HG02981 (cell line): ENCODE measurements at regions not wholly inside any gene's neighbourhood (a gene's known extent, or its start where the extent isn't known, plus 50 kb on each side); places are given as distances from the start of the nearest gene placed in this dataset.

ENCODE experiments used
- ATAC-seq: cut with Tn5 transposase; IDR thresholded peaks from one replicate; pipeline ENCODE4 v1.9.1; 2021; ENCODE audit warnings: mild to moderate bottlenecking, moderate library complexity; ENCODE audit not compliant: unreplicated experiment

GRCh38 chr18:47602273-47602897 lies 328.1 kb downstream of the SMAD2 start:
- no peak for ATAC-seq

DNA sequence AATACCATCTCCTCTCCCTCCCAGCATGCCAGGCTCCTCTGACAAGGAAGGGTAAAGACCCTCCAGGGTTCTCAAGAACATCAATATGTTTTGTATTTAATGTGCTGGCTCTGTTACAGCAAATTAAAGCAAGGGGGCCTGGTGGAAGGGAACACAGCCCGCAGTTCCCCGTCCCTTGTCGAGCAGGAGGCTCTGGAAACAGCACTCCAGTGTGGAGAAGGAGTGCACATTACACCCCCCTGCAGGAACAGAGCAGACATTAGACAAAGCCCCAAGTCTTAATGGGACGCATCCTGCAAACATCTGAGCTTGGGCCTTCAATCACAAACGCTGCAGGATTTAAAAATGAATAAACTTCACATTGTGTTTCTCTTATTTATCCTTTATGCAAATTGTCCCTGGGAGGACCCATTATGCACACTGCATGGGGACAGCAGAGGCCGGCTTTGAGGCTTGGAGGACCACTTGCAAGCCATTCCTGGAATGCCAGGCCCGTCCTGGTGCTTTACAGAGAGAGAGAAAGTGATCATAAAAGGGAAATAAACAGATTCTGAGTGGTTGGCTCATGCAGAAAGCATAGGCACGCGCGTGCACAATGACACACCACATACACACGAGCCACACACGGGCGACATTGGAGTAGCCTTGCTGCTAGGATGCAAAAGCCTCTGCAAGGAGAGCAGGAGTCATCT lies 328.7 kb downstream of the SMAD2 start:
- ATAC-seq: no peak

DNA sequence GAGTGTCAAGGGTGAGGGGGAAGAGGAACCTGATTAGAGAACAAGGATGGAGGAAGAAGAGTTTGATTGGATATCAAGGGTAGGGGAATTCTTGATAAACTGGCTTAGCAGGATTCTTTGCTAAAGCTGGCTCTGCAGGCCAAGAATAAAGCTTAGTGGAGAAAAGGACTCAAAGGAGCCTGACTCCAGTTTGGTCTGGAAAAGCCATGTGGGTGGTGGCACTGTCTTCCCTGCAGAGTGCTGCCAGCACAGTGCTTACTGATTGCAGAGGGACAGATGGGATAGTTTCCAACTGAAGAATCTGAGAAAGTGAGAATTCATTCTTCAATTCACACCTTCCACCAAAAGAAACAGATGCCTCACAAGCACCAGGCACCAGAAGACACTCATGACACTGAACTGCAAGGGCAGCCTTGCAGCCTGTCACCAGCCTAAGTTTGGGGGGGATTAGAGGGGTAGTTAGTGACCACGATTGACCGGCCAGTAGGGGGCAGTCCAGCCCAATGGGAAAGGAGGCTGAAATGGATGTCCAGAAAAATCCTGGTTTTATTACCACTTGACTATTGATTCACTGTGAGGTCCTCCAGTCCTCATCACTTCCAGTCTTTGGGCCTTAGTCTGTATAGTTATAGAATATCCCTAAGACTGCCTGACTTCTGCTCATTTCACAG lies 334.5 kb downstream of the SMAD2 start:
- no peak for ATAC-seq

DNA sequence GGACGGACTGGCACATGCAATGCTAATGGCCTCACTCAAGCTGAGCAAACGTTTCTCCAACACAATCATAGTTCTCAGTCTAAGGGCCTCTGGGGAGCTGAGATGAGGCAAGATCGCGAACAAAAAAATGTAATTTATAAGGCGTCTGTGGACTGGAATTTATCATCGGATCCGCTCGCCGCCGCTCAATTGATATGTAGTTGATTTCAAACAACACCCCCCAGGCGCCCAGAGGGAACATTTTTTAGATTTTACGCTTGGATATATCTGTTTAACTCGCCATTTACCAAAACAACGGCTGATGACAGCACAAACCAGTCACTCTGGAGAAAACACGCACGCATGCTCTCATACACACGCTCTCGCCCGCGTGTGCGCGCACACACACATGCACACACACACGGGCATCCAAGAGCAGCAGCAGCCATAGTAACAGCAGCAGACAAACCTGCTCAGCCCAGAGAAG lies 335.8 kb downstream of the SMAD2 start:
- ATAC-seq: no peak

DNA sequence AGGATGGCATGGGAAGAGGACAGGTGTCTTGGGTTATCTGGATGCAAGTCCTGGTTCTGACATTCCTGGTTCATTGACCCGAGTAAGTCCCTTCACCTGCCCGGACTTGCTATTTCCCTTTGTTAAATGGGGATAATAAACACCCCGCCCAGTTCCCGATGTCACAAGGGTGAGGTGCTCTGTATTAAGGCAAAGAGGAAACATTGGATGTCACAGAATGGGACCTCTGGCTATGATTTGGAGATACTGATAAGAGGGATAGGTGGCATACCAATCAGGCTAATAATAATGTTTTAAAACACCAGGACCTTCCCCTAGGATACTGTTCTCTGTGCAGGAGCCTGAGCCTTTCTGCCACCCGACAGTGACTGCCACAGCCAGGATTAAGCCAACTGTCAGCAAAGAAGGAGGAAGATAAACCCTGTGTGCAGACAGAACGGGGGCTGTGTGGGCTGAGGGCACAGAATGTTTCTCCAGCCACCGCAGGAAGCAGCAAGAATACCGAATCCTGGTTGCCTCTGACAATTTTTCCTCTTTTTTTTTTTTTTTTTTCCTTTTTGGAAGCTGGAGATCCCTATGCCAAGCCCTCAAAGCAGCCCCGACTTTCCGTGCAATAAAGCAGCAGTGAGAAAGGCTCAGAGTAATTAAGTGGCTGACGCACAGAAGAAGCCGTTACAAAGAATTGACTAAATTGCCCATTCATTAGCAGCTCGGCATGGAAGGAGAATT lies 336.6 kb downstream of the SMAD2 start:
- no peak for ATAC-seq

GRCh38 chr18:47591429-47591828 lies 339.0 kb downstream of the SMAD2 start:
- ATAC-seq: no peak

DNA sequence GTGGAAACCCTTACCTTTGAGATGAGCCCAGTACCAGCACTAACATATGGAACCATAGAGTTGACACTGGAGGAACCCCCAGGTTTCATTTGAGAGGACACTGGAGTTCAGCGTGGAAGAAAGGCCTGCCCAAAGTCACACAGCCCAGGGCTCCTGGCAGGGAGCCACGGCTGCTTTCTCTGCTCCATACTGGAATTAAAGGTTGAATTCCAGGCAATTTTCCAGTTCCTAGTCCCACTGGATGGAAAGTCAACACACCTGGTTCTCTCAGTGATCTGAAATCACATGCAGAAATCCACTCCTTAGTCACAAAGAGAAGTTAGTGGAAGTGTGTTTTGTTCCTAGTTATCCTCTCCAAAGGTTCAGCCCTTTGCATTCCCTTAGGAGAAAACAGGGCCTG lies 336.1 kb upstream of the SKOR2 start:
- no peak for ATAC-seq

- no peak for ATAC-seq
Observed at GRCh38 chr18:47586418-47587070, 335.1 kb upstream of the SKOR2 start.

DNA sequence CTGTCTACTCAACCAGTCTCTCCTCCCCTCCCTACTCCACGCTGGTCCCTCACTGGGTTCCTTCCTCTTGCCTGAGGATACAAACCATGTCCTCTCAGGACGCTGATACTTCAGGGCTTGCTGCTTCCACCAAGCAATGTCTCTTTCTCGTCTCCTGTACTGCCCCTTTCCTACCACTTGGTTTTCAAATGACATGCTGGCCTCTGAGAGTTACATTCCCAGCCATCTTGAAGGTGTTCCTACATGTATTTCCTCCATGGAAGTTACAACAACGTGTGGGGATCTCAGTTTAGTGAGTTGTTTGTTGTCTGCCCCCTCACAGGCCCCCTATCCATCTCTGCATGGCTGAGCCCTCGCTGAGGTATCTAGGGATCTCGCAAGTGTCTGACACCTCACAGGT lies 334.5 kb upstream of the SKOR2 start:
- no peak for ATAC-seq

DNA sequence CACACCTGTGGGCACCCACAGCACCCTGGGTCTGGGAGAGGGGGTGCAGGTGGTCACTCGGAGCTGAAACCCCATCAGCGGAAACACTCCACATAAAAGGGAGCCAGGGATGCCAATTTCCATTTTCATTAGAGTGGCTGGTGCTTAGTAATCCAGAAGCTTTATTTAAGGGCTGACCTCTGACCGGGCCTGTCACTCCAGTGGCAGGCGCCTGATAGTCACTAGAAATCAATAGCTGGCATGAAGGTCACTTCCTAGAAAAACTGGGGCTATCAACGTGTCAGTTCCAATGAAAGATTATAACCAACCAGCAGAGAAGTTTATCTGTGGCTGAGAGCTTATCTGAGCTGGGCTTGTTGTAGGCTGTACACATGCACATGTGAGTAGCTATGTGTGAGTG lies 333.7 kb upstream of the SKOR2 start:
- no peak for ATAC-seq

DNA sequence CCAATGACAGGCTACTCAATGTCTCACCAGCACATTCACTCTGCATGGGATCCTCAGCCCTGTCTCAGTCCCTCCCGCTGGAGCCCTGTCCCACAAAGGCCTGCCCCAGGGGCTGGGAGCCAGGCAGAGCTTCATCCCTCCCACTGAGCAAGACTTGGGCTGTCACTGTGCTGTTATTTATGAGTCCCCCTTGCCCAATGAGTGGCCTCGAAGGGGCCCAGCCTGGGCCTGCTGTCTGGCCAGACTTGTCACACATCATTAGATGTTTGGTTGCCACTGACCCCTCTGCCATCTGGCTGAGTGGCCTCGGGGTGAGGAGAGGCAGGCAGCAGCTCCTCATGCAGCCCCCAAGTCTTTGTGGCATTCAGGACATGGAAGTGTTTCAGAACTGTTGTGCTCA lies 330.6 kb upstream of the SKOR2 start:
- no peak for ATAC-seq

DNA sequence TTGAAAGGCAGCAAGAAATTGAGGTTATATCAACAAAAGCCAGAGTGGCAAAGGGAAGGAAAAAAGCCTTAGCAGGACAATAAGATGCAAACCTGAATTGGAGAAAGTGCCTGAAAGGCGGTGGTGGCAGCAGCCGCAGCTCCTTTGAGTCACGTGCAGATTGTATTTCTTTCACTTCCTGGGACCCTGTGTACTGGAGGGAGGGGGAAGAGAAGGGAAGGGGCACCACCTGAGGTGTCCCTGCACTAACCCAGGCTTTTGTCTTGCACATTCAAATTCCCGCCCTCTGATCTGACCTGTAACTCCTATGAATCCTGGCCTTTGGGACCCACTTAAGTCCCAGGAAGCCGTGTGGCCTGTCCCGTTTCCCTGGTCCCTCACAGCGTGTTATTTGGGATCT lies 326.1 kb upstream of the SKOR2 start:
- ATAC-seq: no peak

DNA sequence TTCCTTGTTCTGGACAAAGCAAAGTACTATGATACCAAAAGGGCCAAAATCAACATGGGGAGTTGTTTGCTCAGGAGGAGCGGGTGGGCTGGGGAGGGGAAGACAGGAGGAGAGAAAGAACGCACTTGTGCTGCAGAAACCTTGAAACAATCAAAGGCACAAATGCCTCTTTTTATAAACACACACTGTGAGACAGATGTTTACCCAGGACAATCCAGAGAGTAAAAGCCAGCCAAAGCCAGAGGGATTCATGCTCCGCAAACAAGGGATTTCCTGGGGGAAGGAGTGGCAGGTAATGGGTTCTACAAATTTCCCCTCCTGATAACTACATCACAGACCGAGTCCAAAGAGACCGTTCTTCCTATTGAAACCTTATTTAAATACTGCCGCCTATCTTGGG lies 323.5 kb upstream of the SKOR2 start:
- ATAC-seq: no peak

DNA sequence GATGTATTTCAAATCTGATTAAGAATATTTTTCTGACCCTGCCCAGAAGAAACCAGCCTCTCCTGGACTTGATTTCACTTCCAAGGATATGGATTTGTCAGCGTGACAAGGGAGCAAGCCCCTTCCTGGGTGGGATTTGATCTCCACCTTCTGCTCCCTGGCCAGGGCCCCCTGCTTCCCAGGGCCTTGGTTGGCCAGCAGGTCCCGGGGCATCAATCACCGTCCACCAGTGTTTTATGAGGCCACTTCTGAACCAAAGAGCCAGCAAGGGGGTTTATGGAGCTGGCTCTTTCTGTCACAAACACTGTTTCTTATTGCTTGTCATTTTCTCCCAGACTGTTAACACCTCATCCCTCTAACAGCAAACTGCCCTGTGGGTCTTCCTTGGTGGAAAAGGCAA lies 320.5 kb upstream of the SKOR2 start:
- ATAC-seq: no peak

DNA sequence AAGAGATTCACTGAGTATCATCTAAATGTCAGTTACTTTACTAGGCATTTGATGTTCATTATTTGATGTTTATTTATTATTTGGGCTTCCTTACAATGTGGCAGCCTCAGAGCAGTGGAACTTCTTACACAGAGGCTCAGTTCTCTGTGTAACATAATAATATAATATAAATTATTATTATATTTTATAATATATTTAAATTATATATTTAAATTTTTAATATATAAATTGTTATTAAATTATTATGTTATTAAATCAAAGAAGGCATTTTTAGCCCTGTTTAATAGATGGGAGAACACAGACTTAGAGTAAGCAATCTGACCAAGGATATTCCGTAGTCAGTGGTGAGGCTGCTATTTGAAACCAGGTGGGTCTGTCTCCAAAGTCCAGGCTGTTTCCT lies 315.3 kb upstream of the SKOR2 start:
- ATAC-seq: no peak

GRCh38 chr18:47560723-47561715 lies 309.6 kb upstream of the SKOR2 start:
- ATAC-seq: no peak

DNA sequence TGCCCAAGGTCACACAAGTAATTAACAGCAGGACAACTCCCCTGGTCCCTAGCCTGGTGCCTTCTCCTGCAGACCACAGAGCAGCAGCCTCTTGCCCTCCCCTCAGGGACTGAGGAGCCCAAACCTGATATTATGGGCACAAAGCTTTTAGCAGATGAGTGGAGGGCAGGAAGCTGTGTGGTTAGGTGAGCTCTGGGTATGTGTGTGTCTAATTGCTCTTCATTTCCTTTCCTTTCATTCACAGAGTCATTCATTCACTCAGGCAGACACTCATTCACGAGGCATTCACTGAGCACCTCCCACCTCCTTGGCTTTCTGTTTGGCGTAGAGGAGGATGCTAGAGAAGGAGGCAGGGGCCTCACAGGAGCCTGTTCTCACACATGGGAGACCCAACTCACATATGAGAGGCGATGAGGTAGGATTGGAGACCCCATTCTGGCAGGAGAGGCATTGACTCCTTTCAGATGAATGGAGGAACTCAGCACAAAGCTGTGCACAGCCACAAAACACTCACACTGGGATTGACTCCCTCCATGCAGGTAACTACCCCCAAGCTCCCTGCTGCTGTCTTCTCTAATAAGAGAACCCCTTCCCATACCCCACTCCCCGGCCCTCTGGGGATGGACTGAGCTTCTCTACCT lies 306.8 kb upstream of the SKOR2 start:
- peak; percentile 91 for ATAC-seq

- no peak for ATAC-seq
Observed at GRCh38 chr18:47557160-47557559, 305.7 kb upstream of the SKOR2 start.

GRCh38 chr18:47552783-47553182 lies 301.3 kb upstream of the SKOR2 start:
- no peak for ATAC-seq
